ENCODE measurements at regions not wholly inside any gene's neighbourhood (a gene's known extent, or its start where the extent isn't known, plus 50 kb on each side); places are given as distances from the start of the nearest gene placed in this dataset.

GRCh38 chr12:13769966-13770365 is 211.4 kb downstream of the GRIN2B start:
- TF ChIP-seq, protein P1, sequence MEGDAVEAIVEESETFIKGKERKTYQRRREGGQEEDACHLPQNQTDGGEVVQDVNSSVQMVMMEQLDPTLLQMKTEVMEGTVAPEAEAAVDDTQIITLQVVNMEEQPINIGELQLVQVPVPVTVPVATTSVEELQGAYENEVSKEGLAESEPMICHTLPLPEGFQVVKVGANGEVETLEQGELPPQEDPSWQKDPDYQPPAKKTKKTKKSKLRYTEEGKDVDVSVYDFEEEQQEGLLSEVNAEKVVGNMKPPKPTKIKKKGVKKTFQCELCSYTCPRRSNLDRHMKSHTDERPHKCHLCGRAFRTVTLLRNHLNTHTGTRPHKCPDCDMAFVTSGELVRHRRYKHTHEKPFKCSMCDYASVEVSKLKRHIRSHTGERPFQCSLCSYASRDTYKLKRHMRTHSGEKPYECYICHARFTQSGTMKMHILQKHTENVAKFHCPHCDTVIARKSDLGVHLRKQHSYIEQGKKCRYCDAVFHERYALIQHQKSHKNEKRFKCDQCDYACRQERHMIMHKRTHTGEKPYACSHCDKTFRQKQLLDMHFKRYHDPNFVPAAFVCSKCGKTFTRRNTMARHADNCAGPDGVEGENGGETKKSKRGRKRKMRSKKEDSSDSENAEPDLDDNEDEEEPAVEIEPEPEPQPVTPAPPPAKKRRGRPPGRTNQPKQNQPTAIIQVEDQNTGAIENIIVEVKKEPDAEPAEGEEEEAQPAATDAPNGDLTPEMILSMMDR (IDR thresholded peaks at IDR 0.05), result no peak
- TF ChIP-seq POLR2A (IDR thresholded peaks at IDR 0.05) (no peak), POLR2AphosphoS5 (IDR thresholded peaks at IDR 0.05) (no peak)

All from breast epithelium (tissue), 3 donors.